Tibial artery (tissue), 4 donors: ENCODE measurements at regions not wholly inside any gene's neighbourhood (a gene's known extent, or its start where the extent isn't known, plus 50 kb on each side); places are given as distances from the start of the nearest gene placed in this dataset.
"Not testable (repeated sequence)": the region's sequence is repeated elsewhere in the genome, so short reads cannot be mapped to it uniquely, and the experiment has no call there.

Experiments used
- DNase-seq, 2 donors: peaks; one replicate each; pipeline ENCODE4 v3.0.0-alpha.2; 2019
- H3K27ac ChIP-seq, 2 donors: fragments of 200-600 bp; sonication (generic) in 1 of 2; 1 replicate in 1 of 2; 2 replicates in 1 of 2; pipeline ENCODE4 v1.5.1; 2018 to 2019; ENCODE audit warnings: mild to moderate bottlenecking in 1 of 2
- H3K27me3 ChIP-seq, 2 donors: fragments of 200-600 bp; sonication (generic) in 1 of 2; one replicate each; pipeline versions ENCODE4 v1.5.1 to v1.6.0; 2016 to 2019
- H3K36me3 ChIP-seq, 3 donors: fragments of 200-600 bp; sonication (generic) in 2 of 3; one replicate each; pipeline ENCODE4 v1.5.1; 2016 to 2019; ENCODE audit warnings: mild to moderate bottlenecking in 2 of 3
- H3K4me1 ChIP-seq, 4 donors: fragments of 200-600 bp; sonication (generic) in 2 of 4; 1 replicate in 3 of 4; 2 replicates in 1 of 4; pipeline ENCODE4 v1.5.1; 2016 to 2019
- H3K4me3 ChIP-seq, 2 donors: fragments of 200-600 bp; sonication (generic) in 1 of 2; 1 replicate in 1 of 2; 2 replicates in 1 of 2; pipeline ENCODE4 v1.5.1; 2018 to 2019; ENCODE audit warnings: mild to moderate bottlenecking in 2 of 2
- H3K9me3 ChIP-seq, 3 donors: fragments of 200-600 bp; sonication (generic) in 1 of 3; one replicate each; pipeline ENCODE4 v1.5.1; 2016 to 2019
- intact Hi-C: fragments of 100-400 bp; cut with DNase I; formaldehyde crosslinking; loops from one replicate; pipeline ENCODE4 v1.15.0; 2023; ENCODE audit warnings: low total_unique reads
- TF ChIP-seq, protein P1 (sequence below), 2 experiments: fragments of 200-600 bp in 1 of 2; fragments of 450-650 bp in 1 of 2; IDR thresholded peaks; one replicate each; pipeline ENCODE4 v1.5.1; 2017 to 2019; ENCODE audit warnings: antibody characterized with exemption in 2 of 2, mild to moderate bottlenecking in 1 of 2, moderate library complexity in 1 of 2

DNA sequence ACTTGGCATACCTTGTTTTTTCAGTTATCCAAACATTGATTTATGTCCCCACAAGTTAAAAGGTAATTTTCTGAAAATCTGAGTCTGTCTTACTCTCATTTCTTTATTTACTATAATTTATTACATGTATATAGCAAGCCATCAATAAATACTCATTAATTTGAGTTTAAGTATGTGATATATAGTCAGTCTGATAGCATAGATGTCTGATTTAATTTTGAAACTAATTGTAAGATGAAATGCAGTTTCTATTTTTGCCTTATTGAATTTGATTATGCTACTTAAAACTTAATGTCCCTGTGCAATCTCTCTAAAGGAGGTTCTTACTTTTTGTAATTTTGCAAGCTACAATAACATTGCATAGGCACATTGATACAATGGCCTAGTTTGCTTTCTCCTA lies 2418.6 kb downstream of the ARAP2 start:
- DNase-seq: no peak
- Histone ChIP-seq H3K27ac (no peak overlapping the region), H3K4me1 (no peaks in the 10 kb centered on the region), H3K9me3 (no peaks in the 10 kb centered on the region), H3K4me3 (no peak overlapping the region), H3K36me3 (no peaks in the 10 kb centered on the region), H3K27me3 (no peaks in the 10 kb centered on the region)
- TF ChIP-seq, protein P1, sequence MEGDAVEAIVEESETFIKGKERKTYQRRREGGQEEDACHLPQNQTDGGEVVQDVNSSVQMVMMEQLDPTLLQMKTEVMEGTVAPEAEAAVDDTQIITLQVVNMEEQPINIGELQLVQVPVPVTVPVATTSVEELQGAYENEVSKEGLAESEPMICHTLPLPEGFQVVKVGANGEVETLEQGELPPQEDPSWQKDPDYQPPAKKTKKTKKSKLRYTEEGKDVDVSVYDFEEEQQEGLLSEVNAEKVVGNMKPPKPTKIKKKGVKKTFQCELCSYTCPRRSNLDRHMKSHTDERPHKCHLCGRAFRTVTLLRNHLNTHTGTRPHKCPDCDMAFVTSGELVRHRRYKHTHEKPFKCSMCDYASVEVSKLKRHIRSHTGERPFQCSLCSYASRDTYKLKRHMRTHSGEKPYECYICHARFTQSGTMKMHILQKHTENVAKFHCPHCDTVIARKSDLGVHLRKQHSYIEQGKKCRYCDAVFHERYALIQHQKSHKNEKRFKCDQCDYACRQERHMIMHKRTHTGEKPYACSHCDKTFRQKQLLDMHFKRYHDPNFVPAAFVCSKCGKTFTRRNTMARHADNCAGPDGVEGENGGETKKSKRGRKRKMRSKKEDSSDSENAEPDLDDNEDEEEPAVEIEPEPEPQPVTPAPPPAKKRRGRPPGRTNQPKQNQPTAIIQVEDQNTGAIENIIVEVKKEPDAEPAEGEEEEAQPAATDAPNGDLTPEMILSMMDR (IDR thresholded peaks at IDR 0.05): no peak
- intact Hi-C loops: no loop called here

DNA sequence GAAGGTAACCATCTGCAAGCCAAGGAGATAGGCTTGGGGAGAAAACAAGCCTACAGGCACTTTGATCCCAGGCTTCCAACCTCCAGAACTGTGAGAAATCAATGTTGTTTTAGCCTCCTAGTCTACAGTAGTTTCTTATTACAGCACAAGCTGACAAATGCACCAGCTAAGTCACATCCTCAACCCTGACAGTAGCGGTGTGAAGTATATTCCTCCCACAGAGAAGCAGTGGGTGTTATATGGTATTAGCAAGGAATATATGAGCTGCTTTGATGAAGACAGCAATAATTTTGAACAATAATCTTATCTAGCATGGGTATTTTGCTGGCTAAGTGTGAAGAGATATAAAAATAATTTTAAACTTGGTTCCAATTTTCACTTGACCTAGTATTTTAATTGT lies 2415.0 kb downstream of the ARAP2 start:
- H3K27ac ChIP-seq, intact Hi-C loops, H3K9me3 ChIP-seq, H3K4me3 ChIP-seq, H3K27me3 ChIP-seq, H3K36me3 ChIP-seq, H3K4me1 ChIP-seq, DNase-seq: not testable (repeated sequence)

GRCh38 chr4:33831442-33832066 lies 2412.8 kb downstream of the ARAP2 start:
- TF ChIP-seq, protein P1 (IDR thresholded peaks at IDR 0.05): no peak
- intact Hi-C loops: no loop called here

DNA sequence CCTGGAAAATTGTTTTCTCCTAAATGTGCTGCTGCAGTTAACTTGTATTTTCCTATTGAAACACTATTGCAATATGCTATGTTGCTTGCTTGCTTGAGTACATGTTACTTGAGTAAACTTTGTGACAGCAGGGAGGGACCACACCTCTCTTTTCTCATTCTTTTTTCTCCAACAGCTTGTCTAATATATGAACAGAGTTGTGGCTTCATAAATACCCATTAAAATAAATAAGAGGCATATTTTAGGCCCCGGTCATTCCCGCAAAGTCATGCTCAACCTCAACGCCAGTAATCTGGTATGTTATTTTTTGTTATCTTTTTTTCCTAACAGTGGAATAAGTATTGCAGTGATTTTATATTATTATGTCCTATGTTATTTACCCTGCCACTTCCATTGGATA lies 2408.6 kb downstream of the ARAP2 start:
- H3K4me3 ChIP-seq, H3K4me1 ChIP-seq, H3K27me3 ChIP-seq, H3K9me3 ChIP-seq, H3K27ac ChIP-seq, H3K36me3 ChIP-seq, intact Hi-C loops, DNase-seq: not testable (repeated sequence)

More at GRCh38 chr4:33831442-33832066, 2412.8 kb downstream of the ARAP2 start:
- H3K27me3 ChIP-seq: no peaks in the 10 kb centered on the region
- no peak overlapping the region for H3K27ac ChIP-seq
- no peaks in the 10 kb centered on the region for H3K4me1 ChIP-seq
- no peaks in the 10 kb centered on the region for H3K36me3 ChIP-seq
- H3K9me3 ChIP-seq: no peaks in the 10 kb centered on the region
- no peak for DNase-seq
- no peak overlapping the region for H3K4me3 ChIP-seq

GRCh38 chr4:33837043-33837838 lies 2407.1 kb downstream of the ARAP2 start:
- Histone ChIP-seq H3K4me1 (peaks cover 0 to 6% (median 0%) of the 10 kb centered on the region in 4 donors), H3K4me3 (no peak overlapping the region), H3K27me3 (no peaks in the 10 kb centered on the region), H3K27ac (no peak overlapping the region), H3K9me3 (no peaks in the 10 kb centered on the region), H3K36me3 (no peaks in the 10 kb centered on the region)
- TF ChIP-seq, protein P1 (IDR thresholded peaks at IDR 0.05): no peak
- intact Hi-C loops: no loop called here
- DNase-seq: no peak

DNA sequence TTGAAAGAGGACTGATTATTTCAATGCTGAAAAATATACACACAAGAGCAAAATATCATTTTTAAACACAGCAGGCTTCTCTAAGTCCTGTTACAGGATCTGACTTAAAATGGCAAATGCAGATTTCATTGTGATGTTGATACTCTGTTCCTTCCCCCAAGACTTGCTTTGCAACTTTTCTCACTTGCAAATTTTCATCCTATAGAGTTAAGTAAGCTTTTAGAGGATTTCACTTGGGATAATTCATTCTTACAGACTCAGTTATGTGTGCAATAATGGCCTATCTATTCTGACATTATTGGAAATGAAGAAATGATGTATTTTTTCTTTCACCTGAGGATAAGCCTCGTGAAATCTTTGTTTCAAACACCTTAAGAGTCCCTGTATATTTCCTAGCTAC lies 2403.2 kb downstream of the ARAP2 start:
- Histone ChIP-seq H3K9me3 (no peaks in the 10 kb centered on the region), H3K4me3 (no peak overlapping the region), H3K27ac (no peak overlapping the region), H3K4me1 (peaks cover 0 to 6% (median 0%) of the 10 kb centered on the region in 4 donors), H3K27me3 (no peaks in the 10 kb centered on the region), H3K36me3 (no peaks in the 10 kb centered on the region)
- TF ChIP-seq, protein P1 (IDR thresholded peaks at IDR 0.05): no peak
- no peak for DNase-seq
- intact Hi-C loops: no loop called here
